ENCODE measurements at regions not wholly inside any gene's neighbourhood (a gene's known extent, or its start where the extent isn't known, plus 50 kb on each side); places are given as distances from the start of the nearest gene placed in this dataset.
"Not testable (repeated sequence)": the region's sequence is repeated elsewhere in the genome, so short reads cannot be mapped to it uniquely, and the experiment has no call there.

GRCh38 chr11:90288212-90288821, 65.5 kb upstream of the CHORDC1 start:
- H3K18ac ChIP-seq (ENCODE audit: low read length): no peak overlapping the region
- no peak overlapping the region for H3K14ac ChIP-seq (ENCODE audit: low read length)
- H3K9me3 ChIP-seq (replicated peaks in 1 of 2; ENCODE audit: control insufficient read depth in 2 of 2, insufficient read depth in 1 of 2, low read depth in 1 of 2, low read length in 2 of 2): no peaks in the 10 kb centered on the region
- peak; percentile 9 for DNase-seq (ENCODE audit: low spot score)
- no peak overlapping the region for H3K4ac ChIP-seq (ENCODE audit: low read length)
- no peak overlapping the region for H2BK15ac ChIP-seq (ENCODE audit: low read length)
- no CpG with 5 or more reads among the region's 3 CpGs for WGBS, 2 donors (ENCODE audit: extremely low coverage in 2 of 2, insufficient read length in 2 of 2, insufficient replicate concordance in 1 of 2)
- H2BK12ac ChIP-seq (ENCODE audit: low read length): no peak overlapping the region
- no peak overlapping the region for H3K27ac ChIP-seq (replicated peaks; ENCODE audit: low read length)
- no peak overlapping the region for H2BK120ac ChIP-seq (ENCODE audit: low read depth, low read length)
- H2AFZ ChIP-seq (ENCODE audit: low read length): no peak overlapping the region
- H3K4me3 ChIP-seq (ENCODE audit: low read length in 2 of 2): no peak overlapping the region
- H3K4me2 ChIP-seq (ENCODE audit: insufficient read depth, low read length, poor library complexity, severe bottlenecking): no peak overlapping the region
- no peaks in the 10 kb centered on the region for H3K79me1 ChIP-seq (ENCODE audit: low read depth, low read length)
- H3K36me3 ChIP-seq (replicated peaks in 1 of 2; ENCODE audit: control insufficient read depth in 2 of 2, insufficient read depth in 2 of 2, low read length in 2 of 2): no peaks in the 10 kb centered on the region
- H3K9ac ChIP-seq (ENCODE audit: low read depth, low read length, poor library complexity): no peak overlapping the region
- H4K91ac ChIP-seq (ENCODE audit: low read depth, low read length, poor library complexity): no peak overlapping the region
- H4K8ac ChIP-seq (ENCODE audit: low read depth, low read length): no peak overlapping the region
- H3K27me3 ChIP-seq (ENCODE audit: control insufficient read depth in 3 of 3, insufficient read depth in 3 of 3, low read depth in 1 of 3, low read length in 3 of 3): no peaks in the 10 kb centered on the region
- H2BK5ac ChIP-seq (ENCODE audit: low read length): no peak overlapping the region
- no peak overlapping the region for H2AK5ac ChIP-seq (ENCODE audit: low read depth, low read length)
- H3K4me1 ChIP-seq (ENCODE audit: control insufficient read depth in 2 of 2, insufficient read depth in 1 of 2, low read depth in 1 of 2, low read length in 2 of 2): no peaks in the 10 kb centered on the region
- H3K23ac ChIP-seq (ENCODE audit: low read depth, low read length, poor library complexity): no peak overlapping the region

GRCh38 chr11:90286640-90287039, 63.8 kb upstream of the CHORDC1 start:
- no peak overlapping the region for H4K8ac ChIP-seq (ENCODE audit: low read depth, low read length)
- no peaks in the 10 kb centered on the region for H3K36me3 ChIP-seq (replicated peaks in 1 of 2; ENCODE audit: control insufficient read depth in 2 of 2, insufficient read depth in 2 of 2, low read length in 2 of 2)
- no peaks in the 10 kb centered on the region for H3K79me1 ChIP-seq (ENCODE audit: low read depth, low read length)
- no peak overlapping the region for H2BK5ac ChIP-seq (ENCODE audit: low read length)
- H3K4ac ChIP-seq (ENCODE audit: low read length): no peak overlapping the region
- no peak overlapping the region for H3K4me3 ChIP-seq (ENCODE audit: low read length in 2 of 2)
- H3K4me1 ChIP-seq (ENCODE audit: control insufficient read depth in 2 of 2, insufficient read depth in 1 of 2, low read depth in 1 of 2, low read length in 2 of 2): no peaks in the 10 kb centered on the region
- H2AFZ ChIP-seq (ENCODE audit: low read length): no peak overlapping the region
- no CpG with 5 or more reads among the region's 2 CpGs for WGBS, 2 donors (ENCODE audit: extremely low coverage in 2 of 2, insufficient read length in 2 of 2, insufficient replicate concordance in 1 of 2)
- H3K9ac ChIP-seq (ENCODE audit: low read depth, low read length, poor library complexity): no peak overlapping the region
- H3K4me2 ChIP-seq (ENCODE audit: insufficient read depth, low read length, poor library complexity, severe bottlenecking): no peak overlapping the region
- no peak overlapping the region for H3K23ac ChIP-seq (ENCODE audit: low read depth, low read length, poor library complexity)
- no peak overlapping the region for H2BK15ac ChIP-seq (ENCODE audit: low read length)
- no peaks in the 10 kb centered on the region for H3K27me3 ChIP-seq (ENCODE audit: control insufficient read depth in 3 of 3, insufficient read depth in 3 of 3, low read depth in 1 of 3, low read length in 3 of 3)
- no peak overlapping the region for H3K14ac ChIP-seq (ENCODE audit: low read length)
- no peak overlapping the region for H3K18ac ChIP-seq (ENCODE audit: low read length)
- DNase-seq (ENCODE audit: low spot score): no peak
- no peak overlapping the region for H2BK120ac ChIP-seq (ENCODE audit: low read depth, low read length)
- no peak overlapping the region for H3K27ac ChIP-seq (replicated peaks; ENCODE audit: low read length)
- no peak overlapping the region for H4K91ac ChIP-seq (ENCODE audit: low read depth, low read length, poor library complexity)
- no peaks in the 10 kb centered on the region for H3K9me3 ChIP-seq (replicated peaks in 1 of 2; ENCODE audit: control insufficient read depth in 2 of 2, insufficient read depth in 1 of 2, low read depth in 1 of 2, low read length in 2 of 2)
- no peak overlapping the region for H2AK5ac ChIP-seq (ENCODE audit: low read depth, low read length)
- H2BK12ac ChIP-seq (ENCODE audit: low read length): no peak overlapping the region

GRCh38 chr11:90284171-90284570, 61.3 kb upstream of the CHORDC1 start:
- no peak overlapping the region for H2BK120ac ChIP-seq (ENCODE audit: low read depth, low read length)
- DNase-seq (ENCODE audit: low spot score): no peak

GRCh38 chr11:90282551-90283071, 59.8 kb upstream of the CHORDC1 start:
- not testable (repeated sequence) for H3K4me2 ChIP-seq (ENCODE audit: insufficient read depth, low read length, poor library complexity, severe bottlenecking); H4K8ac ChIP-seq (ENCODE audit: low read depth, low read length); H3K9ac ChIP-seq (ENCODE audit: low read depth, low read length, poor library complexity); H2BK120ac ChIP-seq (ENCODE audit: low read depth, low read length); H2BK15ac ChIP-seq (ENCODE audit: low read length); H3K14ac ChIP-seq (ENCODE audit: low read length); H3K36me3 ChIP-seq (replicated peaks in 1 of 2; ENCODE audit: control insufficient read depth in 2 of 2, insufficient read depth in 2 of 2, low read length in 2 of 2); DNase-seq (ENCODE audit: low spot score); H2AFZ ChIP-seq (ENCODE audit: low read length); H4K91ac ChIP-seq (ENCODE audit: low read depth, low read length, poor library complexity); H3K27ac ChIP-seq (replicated peaks; ENCODE audit: low read length); H2BK5ac ChIP-seq (ENCODE audit: low read length); H3K27me3 ChIP-seq (ENCODE audit: control insufficient read depth in 3 of 3, insufficient read depth in 3 of 3, low read depth in 1 of 3, low read length in 3 of 3); H2AK5ac ChIP-seq (ENCODE audit: low read depth, low read length); H3K4me3 ChIP-seq (ENCODE audit: low read length in 2 of 2); H3K4me1 ChIP-seq (ENCODE audit: control insufficient read depth in 2 of 2, insufficient read depth in 1 of 2, low read depth in 1 of 2, low read length in 2 of 2); H3K18ac ChIP-seq (ENCODE audit: low read length); H3K23ac ChIP-seq (ENCODE audit: low read depth, low read length, poor library complexity); H3K79me1 ChIP-seq (ENCODE audit: low read depth, low read length); H3K9me3 ChIP-seq (replicated peaks in 1 of 2; ENCODE audit: control insufficient read depth in 2 of 2, insufficient read depth in 1 of 2, low read depth in 1 of 2, low read length in 2 of 2); H3K4ac ChIP-seq (ENCODE audit: low read length)
- WGBS, 2 donors (ENCODE audit: extremely low coverage in 2 of 2, insufficient read length in 2 of 2, insufficient replicate concordance in 1 of 2): no CpG with 5 or more reads among the region's 13 CpGs
- peak overlapping the region; percentile 22 for H2BK12ac ChIP-seq (ENCODE audit: low read length)

More at GRCh38 chr11:90284171-90284570, 61.3 kb upstream of the CHORDC1 start:
- Histone ChIP-seq H3K36me3 (replicated peaks in 1 of 2; ENCODE audit: control insufficient read depth in 2 of 2, insufficient read depth in 2 of 2, low read length in 2 of 2) (no peaks in the 10 kb centered on the region), H3K18ac (ENCODE audit: low read length) (no peak overlapping the region), H3K4me3 (ENCODE audit: low read length in 2 of 2) (no peak overlapping the region), H4K91ac (ENCODE audit: low read depth, low read length, poor library complexity) (no peak overlapping the region), H2BK12ac (ENCODE audit: low read length) (no peak overlapping the region), H3K79me1 (ENCODE audit: low read depth, low read length) (no peaks in the 10 kb centered on the region), H3K4me1 (ENCODE audit: control insufficient read depth in 2 of 2, insufficient read depth in 1 of 2, low read depth in 1 of 2, low read length in 2 of 2) (no peaks in the 10 kb centered on the region), H3K27me3 (ENCODE audit: control insufficient read depth in 3 of 3, insufficient read depth in 3 of 3, low read depth in 1 of 3, low read length in 3 of 3) (no peaks in the 10 kb centered on the region), H2BK15ac (ENCODE audit: low read length) (no peak overlapping the region), H3K27ac (replicated peaks; ENCODE audit: low read length) (no peak overlapping the region), H3K9ac (ENCODE audit: low read depth, low read length, poor library complexity) (no peak overlapping the region), H4K8ac (ENCODE audit: low read depth, low read length) (no peak overlapping the region), H3K14ac (ENCODE audit: low read length) (no peak overlapping the region), H3K4ac (ENCODE audit: low read length) (no peak overlapping the region), H3K23ac (ENCODE audit: low read depth, low read length, poor library complexity) (no peak overlapping the region), H3K4me2 (ENCODE audit: insufficient read depth, low read length, poor library complexity, severe bottlenecking) (no peak overlapping the region), H2AFZ (ENCODE audit: low read length) (no peak overlapping the region), H2AK5ac (ENCODE audit: low read depth, low read length) (no peak overlapping the region), H2BK5ac (ENCODE audit: low read length) (no peak overlapping the region), H3K9me3 (replicated peaks in 1 of 2; ENCODE audit: control insufficient read depth in 2 of 2, insufficient read depth in 1 of 2, low read depth in 1 of 2, low read length in 2 of 2) (no peaks in the 10 kb centered on the region)
- no CpG with 5 or more reads among the region's 1 CpG for WGBS, 2 donors (ENCODE audit: extremely low coverage in 2 of 2, insufficient read length in 2 of 2, insufficient replicate concordance in 1 of 2)
